DMS114 treated with DMSO at 0.1 percent for 48 hours (cell line): ENCODE measurements at regions not wholly inside any gene's neighbourhood (a gene's known extent, or its start where the extent isn't known, plus 50 kb on each side); places are given as distances from the start of the nearest gene placed in this dataset.

Experiments used
- DNase-seq: peaks from one replicate; lab custom pipeline; 2025; ENCODE audit not compliant: unreplicated experiment; lab: John Stamatoyannopoulos, UW

GRCh38 chr2:14358774-14359173 lies 273.7 kb upstream of the LRATD1 start:
- DNase-seq = no peak

- no peak for DNase-seq
These were observed 269.4 kb upstream of the LRATD1 start for GRCh38 chr2:14363137-14363536.

- DNase-seq = no peak
These were observed 268.5 kb upstream of the LRATD1 start for GRCh38 chr2:14363976-14364375.

- DNase-seq = no peak
These were observed 268.0 kb upstream of the LRATD1 start for GRCh38 chr2:14364471-14364870.

GRCh38 chr2:14385043-14385442 lies 247.5 kb upstream of the LRATD1 start:
- no peak for DNase-seq

GRCh38 chr2:14387332-14387731 lies 245.2 kb upstream of the LRATD1 start:
- no peak for DNase-seq

- no peak for DNase-seq
These were observed 243.8 kb upstream of the LRATD1 start for GRCh38 chr2:14388724-14389123.

- DNase-seq = no peak
These were observed 235.9 kb upstream of the LRATD1 start for GRCh38 chr2:14396533-14397083.

- DNase-seq = no peak
These were observed 233.9 kb upstream of the LRATD1 start for GRCh38 chr2:14398641-14399040.

GRCh38 chr2:14401873-14402272 lies 230.6 kb upstream of the LRATD1 start:
- no peak for DNase-seq

GRCh38 chr2:14408695-14409094 lies 223.8 kb upstream of the LRATD1 start:
- DNase-seq = no peak

- no peak for DNase-seq
These were observed 215.0 kb upstream of the LRATD1 start for GRCh38 chr2:14417551-14417950.

GRCh38 chr2:14418115-14418514 lies 214.4 kb upstream of the LRATD1 start:
- DNase-seq = no peak

GRCh38 chr2:14420851-14421250 lies 211.7 kb upstream of the LRATD1 start:
- no peak for DNase-seq

- DNase-seq = no peak
These were observed 210.1 kb upstream of the LRATD1 start for GRCh38 chr2:14422426-14422825.

GRCh38 chr2:14423145-14423906 lies 209.2 kb upstream of the LRATD1 start:
- DNase-seq = no peak

- no peak for DNase-seq
These were observed 207.8 kb upstream of the LRATD1 start for GRCh38 chr2:14424478-14425390.

GRCh38 chr2:14425869-14426268 lies 206.6 kb upstream of the LRATD1 start:
- DNase-seq = no peak

- DNase-seq = no peak
These were observed 204.5 kb upstream of the LRATD1 start for GRCh38 chr2:14428056-14428455.

- DNase-seq = no peak
These were observed 198.5 kb upstream of the LRATD1 start for GRCh38 chr2:14433946-14434495.

GRCh38 chr2:14445670-14446069 lies 186.8 kb upstream of the LRATD1 start:
- DNase-seq = no peak

- DNase-seq = no peak
These were observed 184.2 kb upstream of the LRATD1 start for GRCh38 chr2:14448340-14448739.
